ENCODE measurements at regions not wholly inside any gene's neighbourhood (a gene's known extent, or its start where the extent isn't known, plus 50 kb on each side); places are given as distances from the start of the nearest gene placed in this dataset.

DNA sequence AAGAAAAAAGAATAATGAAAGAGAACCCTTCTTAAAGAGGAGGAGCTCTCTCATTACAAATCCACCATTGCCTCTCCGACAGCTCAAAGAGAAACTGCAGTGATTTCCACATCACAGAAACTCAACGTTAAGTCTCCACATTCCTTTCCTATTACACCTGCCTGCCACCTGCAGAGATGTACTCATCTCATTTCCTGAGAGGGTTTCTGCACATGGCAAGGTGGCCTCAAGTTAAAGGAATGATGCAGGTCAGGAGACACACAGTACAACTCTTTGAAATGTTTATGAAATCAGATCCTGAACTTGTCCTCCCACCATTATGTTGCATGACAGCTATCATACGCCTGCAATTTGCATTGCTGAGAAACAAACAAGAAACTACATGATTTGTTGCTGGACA lies 458.4 kb upstream of the ADAMTS9 start:
- Histone ChIP-seq H3K36me3 (no peaks in the 10 kb centered on the region), H3K4me1 (peaks cover 0 to 7% (median 3%) of the 10 kb centered on the region in 4 donors), H3K4me3 (no peak overlapping the region), H3K27me3 (no peaks in the 10 kb centered on the region), H3K9me3 (no peaks in the 10 kb centered on the region), H3K27ac (no peak overlapping the region)
- 40 to 47% methylated on average over 3 of the region's 3 CpGs for WGBS, 2 donors (ENCODE audit: low coverage in 1 of 2)
- no peak for DNase-seq
- intact Hi-C loops (cut with DNase I; ENCODE audit: low total_unique reads) = no loop called here
- TF ChIP-seq EP300 (IDR thresholded peaks at IDR 0.05; ENCODE audit: low read depth) = no peak
- TF ChIP-seq, protein P1, sequence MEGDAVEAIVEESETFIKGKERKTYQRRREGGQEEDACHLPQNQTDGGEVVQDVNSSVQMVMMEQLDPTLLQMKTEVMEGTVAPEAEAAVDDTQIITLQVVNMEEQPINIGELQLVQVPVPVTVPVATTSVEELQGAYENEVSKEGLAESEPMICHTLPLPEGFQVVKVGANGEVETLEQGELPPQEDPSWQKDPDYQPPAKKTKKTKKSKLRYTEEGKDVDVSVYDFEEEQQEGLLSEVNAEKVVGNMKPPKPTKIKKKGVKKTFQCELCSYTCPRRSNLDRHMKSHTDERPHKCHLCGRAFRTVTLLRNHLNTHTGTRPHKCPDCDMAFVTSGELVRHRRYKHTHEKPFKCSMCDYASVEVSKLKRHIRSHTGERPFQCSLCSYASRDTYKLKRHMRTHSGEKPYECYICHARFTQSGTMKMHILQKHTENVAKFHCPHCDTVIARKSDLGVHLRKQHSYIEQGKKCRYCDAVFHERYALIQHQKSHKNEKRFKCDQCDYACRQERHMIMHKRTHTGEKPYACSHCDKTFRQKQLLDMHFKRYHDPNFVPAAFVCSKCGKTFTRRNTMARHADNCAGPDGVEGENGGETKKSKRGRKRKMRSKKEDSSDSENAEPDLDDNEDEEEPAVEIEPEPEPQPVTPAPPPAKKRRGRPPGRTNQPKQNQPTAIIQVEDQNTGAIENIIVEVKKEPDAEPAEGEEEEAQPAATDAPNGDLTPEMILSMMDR (IDR thresholded peaks at IDR 0.05) = no peak
- no peak for TF ChIP-seq POLR2AphosphoS5 (IDR thresholded peaks at IDR 0.05)
- no peak for TF ChIP-seq POLR2A (IDR thresholded peaks at IDR 0.05)
- in situ Hi-C loops (cut with MboI; ENCODE audit: low pct_ligation_motif_present in 1 of 4, low pct_unique_long_range_greater_than_20kb in 1 of 4, low sequenced_read_pairs in 3 of 4) = no loop called here

DNA sequence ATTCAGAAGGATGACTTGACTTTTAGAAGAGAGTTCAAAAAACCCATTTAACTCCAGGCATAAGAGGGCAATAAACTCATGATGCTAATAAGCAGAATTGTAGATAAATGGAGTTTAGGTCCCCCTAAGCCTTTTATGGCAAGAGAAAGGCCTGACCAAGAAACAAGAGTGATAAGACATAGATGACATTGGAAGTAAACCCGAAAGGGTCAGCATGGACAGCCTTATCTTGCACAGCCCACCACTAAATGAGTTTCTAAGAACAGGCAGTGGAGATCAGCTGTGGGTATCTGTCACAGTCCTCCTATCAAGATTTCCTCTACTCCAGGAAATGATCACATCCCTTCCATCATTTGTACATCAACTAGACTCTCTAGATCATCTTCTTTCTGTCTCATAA lies 457.9 kb upstream of the ADAMTS9 start:
- intact Hi-C loops (cut with DNase I; ENCODE audit: low total_unique reads) = no loop called here
- no peak for DNase-seq
- Histone ChIP-seq H3K27ac (no peak overlapping the region), H3K36me3 (no peaks in the 10 kb centered on the region), H3K9me3 (no peaks in the 10 kb centered on the region), H3K27me3 (no peaks in the 10 kb centered on the region), H3K4me3 (no peak overlapping the region), H3K4me1 (peaks cover 0 to 7% (median 3%) of the 10 kb centered on the region in 4 donors)
- TF ChIP-seq, protein P1 (IDR thresholded peaks at IDR 0.05) = no peak
- TF ChIP-seq EP300 (IDR thresholded peaks at IDR 0.05; ENCODE audit: low read depth) (no peak), POLR2A (IDR thresholded peaks at IDR 0.05) (no peak), POLR2AphosphoS5 (IDR thresholded peaks at IDR 0.05) (no peak)
- in situ Hi-C loops (cut with MboI; ENCODE audit: low pct_ligation_motif_present in 1 of 4, low pct_unique_long_range_greater_than_20kb in 1 of 4, low sequenced_read_pairs in 3 of 4) = no loop called here
- WGBS, 2 donors (ENCODE audit: low coverage in 1 of 2) = 83 to 88% methylated on average over 1 of the region's 1 CpG

- DNase-seq = no peak
- no peak for TF ChIP-seq POLR2A (IDR thresholded peaks at IDR 0.05)
- TF ChIP-seq EP300 (IDR thresholded peaks at IDR 0.05; ENCODE audit: low read depth) = no peak
- TF ChIP-seq, protein P1 (IDR thresholded peaks at IDR 0.05) = no peak
- no peak for TF ChIP-seq POLR2AphosphoS5 (IDR thresholded peaks at IDR 0.05)
- Histone ChIP-seq H3K36me3 (no peaks in the 10 kb centered on the region), H3K9me3 (no peaks in the 10 kb centered on the region), H3K4me1 (peaks cover 0 to 3% (median 0%) of the 10 kb centered on the region in 4 donors), H3K27me3 (no peaks in the 10 kb centered on the region), H3K4me3 (no peak overlapping the region), H3K27ac (no peak overlapping the region)
- intact Hi-C loops (cut with DNase I; ENCODE audit: low total_unique reads) = no loop called here
- in situ Hi-C loops (cut with MboI; ENCODE audit: low pct_ligation_motif_present in 1 of 4, low pct_unique_long_range_greater_than_20kb in 1 of 4, low sequenced_read_pairs in 3 of 4) = no loop called here
These were observed 457.1 kb upstream of the ADAMTS9 start for GRCh38 chr3:65144791-65145351.

GRCh38 chr3:65142456-65142855 lies 454.7 kb upstream of the ADAMTS9 start:
- no peaks in the 10 kb centered on the region for H3K36me3 ChIP-seq
- no peak for DNase-seq
- no peaks in the 10 kb centered on the region for H3K9me3 ChIP-seq
- no peak overlapping the region for H3K27ac ChIP-seq
- H3K4me1 ChIP-seq = no peaks in the 10 kb centered on the region
- no peak overlapping the region for H3K4me3 ChIP-seq
- no peak for TF ChIP-seq POLR2AphosphoS5 (IDR thresholded peaks at IDR 0.05)
- TF ChIP-seq, protein P1 (IDR thresholded peaks at IDR 0.05) = no peak
- no peak for TF ChIP-seq POLR2A (IDR thresholded peaks at IDR 0.05)
- no peak for TF ChIP-seq EP300 (IDR thresholded peaks at IDR 0.05; ENCODE audit: low read depth)
- intact Hi-C loops (cut with DNase I; ENCODE audit: low total_unique reads) (no loop called here), in situ Hi-C loops (cut with MboI; ENCODE audit: low pct_ligation_motif_present in 1 of 4, low pct_unique_long_range_greater_than_20kb in 1 of 4, low sequenced_read_pairs in 3 of 4) (no loop called here)
- no peaks in the 10 kb centered on the region for H3K27me3 ChIP-seq

All from transverse colon (tissue), 4 donors.